Esophagus squamous epithelium (tissue), 5 donors: ENCODE measurements at regions not wholly inside any gene's neighbourhood (a gene's known extent, or its start where the extent isn't known, plus 50 kb on each side); places are given as distances from the start of the nearest gene placed in this dataset.
A peak's percentile ranks its signal among the peaks of the same experiment; 100 is the strongest.

ENCODE experiments used
- DNase-seq: peaks from one replicate; lab custom pipeline; 2025; lab: John Stamatoyannopoulos, UW
- H3K27ac ChIP-seq, 4 donors: fragments of 200-600 bp; sonication (generic); one replicate each; pipeline ENCODE4 v1.5.1; 2016 to 2019; ENCODE audit warnings: mild to moderate bottlenecking in 1 of 4
- H3K27me3 ChIP-seq, 4 donors: fragments of 200-600 bp; sonication (generic); 1 replicate in 3 of 4; 2 replicates in 1 of 4; pipeline versions ENCODE4 v1.5.1 to v1.6.0; 2017 to 2021; ENCODE audit warnings: antibody characterized with exemption in 1 of 4
- H3K36me3 ChIP-seq, 3 donors: fragments of 200-600 bp; sonication (generic); one replicate each; pipeline ENCODE4 v1.5.1; 2016 to 2019
- H3K4me1 ChIP-seq, 3 donors: fragments of 200-600 bp; sonication (generic); one replicate each; pipeline ENCODE4 v1.5.1; 2017 to 2019
- H3K4me3 ChIP-seq, 4 donors: fragments of 200-600 bp; sonication (generic); 1 replicate in 3 of 4; 2 replicates in 1 of 4; pipeline ENCODE4 v1.5.1; 2016 to 2019; ENCODE audit warnings: mild to moderate bottlenecking in 2 of 4, moderate library complexity in 1 of 4
- H3K9me3 ChIP-seq, 3 donors: fragments of 200-600 bp; sonication (generic); one replicate each; pipeline ENCODE4 v1.5.1; 2016 to 2019
- POLR2A ChIP-seq, 4 donors: fragments of 450-650 bp; IDR thresholded peaks; one replicate each; pipeline ENCODE4 v1.6.1; 2017; ENCODE audit warnings: antibody characterized with exemption in 4 of 4, mild to moderate bottlenecking in 4 of 4, moderate library complexity in 3 of 4
- WGBS, 2 donors: methylation state at CpG; one replicate each; pipeline ENCODE4 v1.1.5; 2018; 5-methylcytosine and 5-hydroxymethylcytosine counted together
- intact Hi-C: fragments of 100-400 bp; cut with DNase I; formaldehyde crosslinking; loops from one replicate; pipeline ENCODE4 v1.15.0; 2022
- TF ChIP-seq, protein P1 (sequence below), 6 experiments: fragments of 450-650 bp in 4 of 6; fragments of 200-600 bp in 2 of 6; sonication (generic) in 2 of 6; IDR thresholded peaks; one replicate each; pipeline ENCODE4 v1.5.1; 2016 to 2019; ENCODE audit warnings: antibody characterized with exemption in 6 of 6, mild to moderate bottlenecking in 4 of 6, moderate library complexity in 4 of 6
- donor health status: DM: yes; HTN: yes; CAD: no.

DNA sequence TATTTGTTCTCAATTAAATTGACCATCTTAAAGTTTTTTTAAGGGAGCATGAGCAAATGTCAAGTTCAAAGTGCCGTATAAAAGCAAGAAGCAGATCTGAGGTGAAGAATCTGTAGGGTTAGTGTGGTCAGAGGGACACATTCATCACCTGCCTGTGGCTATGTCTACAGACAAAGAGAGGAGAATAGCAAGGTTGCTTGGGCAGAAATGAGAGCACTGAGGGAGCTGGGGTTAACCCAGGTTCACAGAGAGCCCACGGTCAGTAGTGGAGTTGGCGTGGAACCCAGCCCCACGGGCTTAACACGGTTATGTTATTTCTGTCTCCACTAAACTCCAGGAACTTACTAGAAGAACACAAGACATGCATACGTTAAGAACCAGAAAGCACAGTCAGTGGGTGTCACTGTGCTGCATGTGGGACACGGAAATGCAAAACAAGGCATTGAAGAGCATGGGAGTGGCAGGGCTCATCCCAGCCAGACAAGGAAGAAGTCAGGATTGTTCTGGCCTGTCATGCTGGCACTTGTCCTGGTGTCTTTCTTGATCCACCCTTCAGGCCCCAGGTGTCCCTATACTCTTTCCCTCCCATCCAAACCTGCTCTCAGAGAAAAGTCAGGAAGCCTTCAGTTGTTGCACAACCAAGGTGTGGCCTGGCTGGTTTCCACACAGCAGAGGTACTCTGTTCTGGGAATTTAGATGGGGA lies 95.5 kb upstream of the IVNS1ABP start:
- Histone ChIP-seq H3K9me3 (no peaks in the 10 kb centered on the region), H3K36me3 (no peaks in the 10 kb centered on the region), H3K27me3 (no peaks in the 10 kb centered on the region), H3K27ac (peak overlapping the region; percentile 66 to 90 (median 76)), H3K4me3 (no peak overlapping the region), H3K4me1 (peaks cover 5 to 39% (median 11%) of the 10 kb centered on the region in 3 donors)
- 33 to 50% methylated on average over 7 of the region's 7 CpGs for WGBS, 2 donors
- DNase-seq = no peak
- intact Hi-C loops = no loop called here
- no peak for TF ChIP-seq POLR2A (IDR thresholded peaks at IDR 0.05)
- TF ChIP-seq, protein P1, sequence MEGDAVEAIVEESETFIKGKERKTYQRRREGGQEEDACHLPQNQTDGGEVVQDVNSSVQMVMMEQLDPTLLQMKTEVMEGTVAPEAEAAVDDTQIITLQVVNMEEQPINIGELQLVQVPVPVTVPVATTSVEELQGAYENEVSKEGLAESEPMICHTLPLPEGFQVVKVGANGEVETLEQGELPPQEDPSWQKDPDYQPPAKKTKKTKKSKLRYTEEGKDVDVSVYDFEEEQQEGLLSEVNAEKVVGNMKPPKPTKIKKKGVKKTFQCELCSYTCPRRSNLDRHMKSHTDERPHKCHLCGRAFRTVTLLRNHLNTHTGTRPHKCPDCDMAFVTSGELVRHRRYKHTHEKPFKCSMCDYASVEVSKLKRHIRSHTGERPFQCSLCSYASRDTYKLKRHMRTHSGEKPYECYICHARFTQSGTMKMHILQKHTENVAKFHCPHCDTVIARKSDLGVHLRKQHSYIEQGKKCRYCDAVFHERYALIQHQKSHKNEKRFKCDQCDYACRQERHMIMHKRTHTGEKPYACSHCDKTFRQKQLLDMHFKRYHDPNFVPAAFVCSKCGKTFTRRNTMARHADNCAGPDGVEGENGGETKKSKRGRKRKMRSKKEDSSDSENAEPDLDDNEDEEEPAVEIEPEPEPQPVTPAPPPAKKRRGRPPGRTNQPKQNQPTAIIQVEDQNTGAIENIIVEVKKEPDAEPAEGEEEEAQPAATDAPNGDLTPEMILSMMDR (IDR thresholded peaks at IDR 0.05) = peak in 1 of 6 experiments; percentile 9

DNA sequence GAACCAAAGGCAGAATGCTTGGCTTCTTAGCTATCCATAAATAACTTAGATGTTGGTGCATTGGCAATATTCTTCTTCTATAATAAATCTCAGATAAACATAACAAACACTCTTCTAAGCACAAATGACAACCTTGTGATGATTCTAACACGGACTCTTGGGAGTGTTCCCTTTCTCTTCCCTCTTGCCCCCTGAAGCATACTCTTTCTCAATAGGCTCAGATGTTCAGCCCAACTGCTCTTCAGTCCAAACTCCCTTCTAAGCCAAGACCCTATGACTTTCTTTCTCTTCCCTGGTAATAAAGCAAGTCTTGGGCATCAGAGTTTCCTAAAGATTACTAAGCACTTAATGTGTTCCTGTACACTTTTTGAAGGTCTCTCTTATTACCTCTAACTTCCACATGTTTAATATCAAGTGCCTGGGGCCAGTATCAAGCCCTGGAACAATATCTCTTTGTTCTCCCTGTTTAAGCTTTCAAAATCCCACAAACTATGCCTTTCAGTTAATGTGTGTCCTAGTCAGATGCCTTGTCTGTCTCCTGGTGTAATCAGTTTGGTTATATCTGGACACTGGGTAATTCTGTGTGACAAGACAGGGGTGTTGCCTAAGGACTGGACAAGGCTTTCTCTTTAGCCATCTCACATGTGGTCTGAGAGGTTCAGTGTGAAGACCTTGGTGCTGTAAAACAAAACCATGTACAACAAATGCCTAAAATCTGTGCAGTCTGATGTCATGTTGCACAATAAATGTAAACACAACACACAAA lies 92.9 kb upstream of the IVNS1ABP start:
- Histone ChIP-seq H3K27ac (peak overlapping the region in 2 of 4 donors; percentile 12 to 25), H3K27me3 (no peaks in the 10 kb centered on the region), H3K4me1 (peaks cover 5 to 45% (median 11%) of the 10 kb centered on the region in 3 donors), H3K4me3 (no peak overlapping the region), H3K9me3 (no peaks in the 10 kb centered on the region), H3K36me3 (no peaks in the 10 kb centered on the region)
- no peak for TF ChIP-seq POLR2A (IDR thresholded peaks at IDR 0.05)
- TF ChIP-seq, protein P1 (IDR thresholded peaks at IDR 0.05) = no peak
- DNase-seq = no peak
- 29% methylated on average over 1 of the region's 1 CpG for WGBS, 2 donors
- intact Hi-C loops = no loop called here

DNA sequence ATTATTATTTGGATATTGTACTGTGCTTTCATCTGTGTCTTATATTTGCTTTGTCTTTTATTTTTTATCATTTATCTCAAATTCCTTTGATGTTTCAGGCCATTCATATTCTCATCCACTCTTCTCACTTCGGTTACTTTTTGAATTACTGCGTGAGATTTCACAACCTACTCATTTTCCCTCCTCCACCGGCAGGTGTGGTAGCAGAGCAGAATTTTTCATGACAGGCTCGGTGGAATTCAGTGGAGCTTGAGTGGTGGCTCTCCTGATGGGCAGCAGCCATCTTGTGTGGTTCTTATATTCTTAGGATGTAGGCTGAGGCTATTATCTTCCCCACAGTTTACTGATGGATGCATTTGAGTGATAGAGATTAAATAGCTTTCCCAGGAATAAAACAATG lies 92.3 kb upstream of the IVNS1ABP start:
- no peak for TF ChIP-seq POLR2A (IDR thresholded peaks at IDR 0.05)
- TF ChIP-seq, protein P1 (IDR thresholded peaks at IDR 0.05) = no peak
- WGBS, 2 donors = 81% methylated on average over 4 of the region's 4 CpGs
- Histone ChIP-seq H3K9me3 (no peaks in the 10 kb centered on the region), H3K27me3 (no peaks in the 10 kb centered on the region), H3K27ac (peak overlapping the region in 1 of 4 donors; percentile 25), H3K4me1 (peaks cover 5 to 51% (median 11%) of the 10 kb centered on the region in 3 donors), H3K4me3 (no peak overlapping the region), H3K36me3 (no peaks in the 10 kb centered on the region)
- intact Hi-C loops = no loop called here
- no peak for DNase-seq

DNA sequence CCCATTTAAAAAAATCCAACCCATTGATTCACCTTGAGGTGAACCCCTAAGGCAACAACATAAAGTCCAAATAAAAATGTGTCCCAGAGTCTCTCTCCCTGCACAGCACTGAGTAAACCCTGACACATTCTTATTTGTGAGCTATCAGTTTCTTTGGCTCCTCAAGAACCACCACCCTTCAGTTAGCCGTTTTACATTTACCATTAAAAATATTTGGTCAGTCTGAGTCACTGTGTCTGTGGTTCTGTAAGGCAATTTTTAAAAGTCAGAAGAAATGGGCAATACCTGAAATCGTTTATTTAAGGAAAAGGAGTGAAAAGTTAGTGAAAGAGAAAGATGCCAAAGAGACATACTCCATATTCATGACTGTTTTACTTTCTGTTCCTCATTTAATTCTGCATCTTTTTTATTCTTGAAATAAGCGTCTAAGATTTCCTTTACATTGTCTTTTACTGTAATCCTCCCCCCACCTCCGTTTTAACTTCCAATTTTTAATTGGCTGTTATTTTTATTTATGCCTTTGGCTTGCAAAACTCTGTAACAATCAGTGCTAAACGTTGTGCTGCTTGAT lies 91.7 kb upstream of the IVNS1ABP start:
- 53 to 56% methylated on average over 5 of the region's 5 CpGs for WGBS, 2 donors
- intact Hi-C loops = no loop called here
- DNase-seq = no peak

More for the DNA sequence above, 91.7 kb upstream of the IVNS1ABP start:
- H3K27ac ChIP-seq = no peak overlapping the region
- H3K36me3 ChIP-seq = no peaks in the 10 kb centered on the region
- no peaks in the 10 kb centered on the region for H3K9me3 ChIP-seq
- no peak overlapping the region for H3K4me3 ChIP-seq
- TF ChIP-seq, protein P1 (IDR thresholded peaks at IDR 0.05) = no peak
- no peak for TF ChIP-seq POLR2A (IDR thresholded peaks at IDR 0.05)
- peaks cover 5 to 54% (median 11%) of the 10 kb centered on the region in 3 donors for H3K4me1 ChIP-seq
- no peaks in the 10 kb centered on the region for H3K27me3 ChIP-seq
